NCI-H128 (cell line): ENCODE measurements at regions not wholly inside any gene's neighbourhood (a gene's known extent, or its start where the extent isn't known, plus 50 kb on each side); places are given as distances from the start of the nearest gene placed in this dataset.
"Not testable (repeated sequence)": the region's sequence is repeated elsewhere in the genome, so short reads cannot be mapped to it uniquely, and the experiment has no call there.

Source experiments
- DNase-seq: peaks from one replicate; lab custom pipeline; 2025; ENCODE audit not compliant: unreplicated experiment; lab: John Stamatoyannopoulos, UW

DNA sequence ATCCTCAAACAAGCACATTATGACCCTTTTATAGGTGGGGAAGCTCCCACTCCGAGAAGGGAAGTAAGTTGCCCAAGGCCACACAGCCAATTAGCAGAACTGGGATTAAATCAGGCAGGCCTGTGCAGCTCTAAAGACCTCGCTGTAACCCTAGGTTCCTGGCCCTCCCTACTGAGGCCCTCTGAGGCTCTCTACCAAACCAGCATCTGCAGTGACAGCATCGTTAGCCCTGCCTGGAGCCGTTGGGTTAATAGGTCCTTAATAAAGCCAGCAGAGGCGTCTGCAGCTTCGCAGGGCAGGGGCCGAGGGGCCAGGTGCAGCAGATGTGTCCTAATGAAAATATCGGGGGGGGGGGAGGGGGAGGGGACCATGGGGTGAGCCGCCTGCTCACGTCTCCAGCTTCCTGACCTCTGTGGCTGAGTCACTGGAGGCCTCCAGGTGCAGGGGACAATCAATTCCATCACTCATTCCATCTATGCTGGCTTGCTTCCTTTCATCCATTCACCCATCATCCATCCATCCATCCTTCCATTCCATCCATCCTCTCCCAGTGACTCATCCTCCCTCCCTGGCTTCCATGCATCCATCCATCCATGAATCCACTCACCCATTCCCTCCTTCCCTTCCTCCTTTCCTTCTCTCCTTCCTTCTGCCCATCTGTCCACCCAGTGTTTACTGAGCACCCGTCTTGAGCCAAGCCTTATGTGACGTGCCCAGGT, 203.9 kb downstream of the C9orf50 start:
- DNase-seq: no peak

DNA sequence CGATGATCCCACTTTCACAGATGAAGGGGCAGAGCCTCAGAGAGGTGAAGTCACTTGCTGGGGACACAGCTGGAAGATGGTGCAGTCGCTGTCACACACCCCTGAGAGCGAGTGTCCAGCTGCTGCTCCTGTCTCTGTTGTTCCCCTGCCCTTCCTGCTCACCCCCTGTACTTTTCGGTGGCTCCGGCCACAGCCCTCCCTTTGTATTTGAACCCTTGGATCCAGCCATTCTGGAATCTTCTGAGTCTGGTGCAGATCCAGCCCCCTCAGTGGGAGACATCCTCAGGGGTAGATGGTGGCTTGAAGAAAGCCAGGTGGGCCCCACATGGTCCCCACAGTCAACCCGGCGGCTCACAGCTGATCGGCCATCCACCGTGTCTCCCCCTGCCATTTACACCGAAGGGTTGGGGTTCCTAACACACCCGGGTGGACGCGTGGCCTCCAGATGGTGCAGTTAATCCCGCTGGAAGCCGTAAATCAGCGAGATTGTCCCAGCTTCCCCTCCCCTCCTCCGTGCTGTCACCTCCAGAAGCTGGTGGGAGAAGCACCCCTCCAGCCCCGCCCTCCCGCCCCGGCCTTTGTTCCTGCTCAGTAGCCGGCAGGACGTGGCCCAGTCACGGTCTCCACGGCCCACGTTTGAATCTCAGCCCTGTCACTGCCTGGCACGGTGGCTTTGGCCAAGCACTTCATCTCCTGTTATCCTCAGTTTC, 204.8 kb downstream of the C9orf50 start:
- DNase-seq: no peak

DNA sequence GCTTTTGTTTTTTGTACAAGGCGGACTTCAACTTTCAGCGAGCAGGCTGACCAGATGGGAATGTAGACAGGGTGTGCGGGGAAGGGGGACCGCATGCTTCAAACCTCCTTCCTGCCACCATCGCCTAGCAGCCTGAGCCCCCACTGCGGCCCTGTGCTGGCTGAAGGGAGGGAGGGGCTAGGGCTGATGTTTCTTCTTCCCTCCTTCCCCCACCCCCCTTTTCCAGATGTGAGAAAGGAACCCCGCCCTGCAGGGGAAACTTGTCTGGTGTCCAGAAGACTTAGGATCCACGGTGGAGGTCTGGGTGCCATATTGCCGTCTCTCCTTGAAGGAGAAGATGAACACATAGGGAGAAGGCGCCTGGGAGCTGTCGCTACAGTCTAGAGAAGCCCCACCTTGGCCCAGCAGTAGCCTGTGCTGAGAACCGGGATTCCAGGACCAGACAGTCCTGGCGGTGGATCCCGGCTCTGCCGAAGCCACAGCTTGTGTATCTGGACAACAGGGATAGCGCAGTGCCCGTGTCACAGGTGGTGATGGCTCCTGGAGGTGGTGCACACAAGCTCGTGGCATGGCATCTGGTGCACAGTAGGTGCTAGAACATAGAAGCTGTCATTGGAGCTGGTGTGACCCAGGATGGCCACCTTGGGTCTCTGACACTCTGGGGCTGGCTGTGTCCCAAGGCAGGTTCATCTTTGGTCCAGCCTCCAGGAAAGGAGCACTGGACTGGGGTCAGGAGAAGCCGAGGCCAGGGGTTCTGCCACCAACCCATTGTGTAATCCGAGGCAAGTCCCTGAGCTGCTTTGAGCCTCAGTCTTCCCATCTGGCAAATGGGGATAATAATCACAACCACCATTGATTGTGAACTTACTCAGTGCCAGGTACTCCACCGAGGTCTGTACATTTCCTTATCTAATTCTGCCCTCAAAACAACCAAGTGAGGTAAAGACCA, 205.6 kb downstream of the C9orf50 start:
- DNase-seq: no peak

DNA sequence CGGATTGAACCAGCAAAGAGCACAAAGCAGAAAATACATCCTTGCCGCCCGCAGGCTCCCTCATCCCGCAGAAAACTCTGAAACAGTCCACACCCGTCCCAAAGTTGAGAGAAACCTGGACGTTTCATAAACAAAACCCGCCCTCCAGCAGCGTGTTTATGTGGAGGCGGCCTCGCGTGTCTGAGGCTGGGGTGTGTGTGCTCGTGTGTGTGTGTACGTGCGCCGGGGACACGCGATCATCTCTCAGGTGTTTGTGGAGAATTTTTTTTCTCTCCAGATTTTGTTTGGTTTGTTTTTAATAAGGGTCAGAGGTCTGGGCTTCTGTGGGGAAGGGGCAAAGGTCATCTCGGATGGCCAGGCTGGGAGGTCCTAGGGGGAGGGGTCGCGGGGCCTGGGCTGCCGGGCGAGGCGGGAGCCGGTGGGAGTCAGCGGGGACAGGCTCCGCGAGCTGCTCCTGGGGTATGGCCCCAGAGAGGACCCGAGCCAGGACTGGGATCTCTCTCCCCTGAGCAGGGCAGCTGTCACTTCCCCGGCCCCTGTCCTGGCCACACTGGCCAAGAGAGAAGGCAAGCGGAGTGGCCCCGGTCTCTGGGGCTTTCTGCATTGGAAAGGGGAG, 206.4 kb downstream of the C9orf50 start:
- no peak for DNase-seq

DNA sequence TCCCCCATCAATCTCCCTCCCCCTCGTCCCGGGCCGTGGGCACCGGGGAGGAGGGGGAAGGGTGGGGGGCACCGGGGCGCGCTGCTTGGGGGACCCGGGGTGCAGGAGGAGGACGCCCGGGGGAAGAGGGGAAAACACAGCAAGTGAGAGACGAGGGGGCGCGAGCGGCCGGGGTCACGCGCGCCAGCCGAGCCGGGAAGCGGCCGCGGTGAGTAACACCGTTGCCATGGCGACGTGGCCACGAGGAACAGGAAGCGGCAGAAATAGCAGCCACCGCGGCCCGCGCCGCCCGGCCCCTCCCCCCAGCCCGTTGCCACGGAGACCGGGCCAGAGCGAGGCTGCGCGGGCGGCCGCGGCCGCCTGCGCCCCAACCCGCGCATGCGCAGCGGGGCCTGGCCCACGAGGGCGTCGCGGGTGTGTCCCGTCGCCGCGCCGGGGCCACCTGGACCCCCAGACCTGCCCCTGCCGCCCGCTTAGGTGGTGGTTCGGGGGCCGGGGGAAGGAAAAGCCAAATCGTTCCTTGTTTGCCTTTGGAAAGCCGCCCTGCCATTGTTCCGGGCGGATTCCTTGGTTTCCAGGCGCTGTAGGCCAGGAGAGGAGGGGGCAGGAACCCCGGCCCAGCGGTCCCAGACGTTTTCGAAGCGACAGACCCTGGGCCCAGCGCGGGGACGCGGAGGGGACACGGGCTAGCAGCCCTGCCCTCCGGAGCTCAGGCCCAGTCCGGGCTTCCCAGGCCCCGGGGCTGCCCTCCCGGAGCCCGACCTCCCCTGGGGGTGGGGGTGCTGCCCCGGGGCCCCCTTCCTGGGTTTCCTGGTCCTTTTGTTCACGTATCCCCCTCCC, 207.1 kb downstream of the C9orf50 start:
- peak; percentile 94 for DNase-seq

DNA sequence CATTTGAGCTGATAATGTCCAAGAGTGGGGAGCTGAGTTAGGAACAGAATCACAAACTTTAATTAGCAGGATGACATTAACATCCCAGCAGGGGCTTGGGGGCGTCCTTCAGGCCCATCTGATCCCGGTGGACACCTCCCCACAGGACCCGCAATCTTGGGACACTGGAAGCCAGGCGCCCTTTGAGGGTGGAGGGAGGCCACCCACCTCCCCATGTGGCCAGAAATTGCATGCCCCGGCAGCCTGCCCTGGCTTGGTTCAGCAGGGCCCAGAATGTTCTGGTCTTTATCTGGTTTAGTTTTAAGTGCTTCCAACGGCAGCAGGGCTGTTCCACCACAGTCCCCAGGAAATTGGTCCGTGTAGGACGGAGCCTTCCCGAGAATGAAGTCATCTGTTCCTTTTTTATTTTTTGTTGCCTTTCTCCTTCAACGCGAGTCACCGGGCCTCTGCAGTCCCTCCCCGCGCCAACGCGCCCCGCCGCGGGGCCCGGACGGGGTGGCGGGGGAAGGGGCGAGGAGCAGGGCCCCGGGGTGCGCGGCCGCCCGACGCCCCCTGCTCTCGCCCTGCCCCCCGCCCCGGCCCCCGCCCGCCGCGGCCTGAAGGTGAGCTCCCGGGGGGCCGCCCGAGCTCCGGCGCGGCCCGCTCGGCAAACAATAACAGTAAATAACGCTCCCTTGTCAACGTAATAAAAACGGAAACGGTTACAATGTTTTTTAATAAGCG, 207.9 kb downstream of the C9orf50 start:
- DNase-seq: peak; percentile 18

DNA sequence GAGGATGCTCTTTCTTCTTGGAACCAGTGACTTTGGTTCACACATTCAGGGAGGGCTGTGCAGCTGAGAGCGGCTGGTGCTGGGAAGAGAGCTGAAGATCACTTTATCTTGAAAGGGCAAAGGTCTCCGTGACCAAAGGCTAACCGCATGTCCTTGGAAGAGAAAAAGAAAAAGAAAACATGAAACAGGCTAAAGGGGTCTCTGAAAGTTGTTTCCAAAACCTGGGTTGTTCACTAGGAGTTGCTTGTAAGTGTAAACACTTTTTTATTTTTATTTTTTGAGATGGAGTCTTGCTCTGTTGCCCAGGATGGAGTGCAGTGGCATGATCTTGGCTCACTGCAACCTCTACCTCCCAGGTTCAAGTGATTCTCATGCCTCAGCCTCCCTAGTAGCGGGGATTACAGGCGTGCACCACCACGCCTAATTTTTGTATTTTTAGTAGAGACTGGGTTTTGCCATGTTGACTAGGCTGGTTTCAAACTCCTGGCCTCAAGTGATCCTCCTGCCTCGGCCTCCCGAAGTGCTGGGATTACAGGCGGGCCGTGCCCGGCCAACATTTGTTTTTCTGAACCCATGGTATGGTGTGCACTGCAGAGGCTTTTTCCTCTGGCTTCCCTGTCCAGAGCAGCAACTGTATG, 208.6 kb downstream of the C9orf50 start:
- not testable (repeated sequence) for DNase-seq

DNA sequence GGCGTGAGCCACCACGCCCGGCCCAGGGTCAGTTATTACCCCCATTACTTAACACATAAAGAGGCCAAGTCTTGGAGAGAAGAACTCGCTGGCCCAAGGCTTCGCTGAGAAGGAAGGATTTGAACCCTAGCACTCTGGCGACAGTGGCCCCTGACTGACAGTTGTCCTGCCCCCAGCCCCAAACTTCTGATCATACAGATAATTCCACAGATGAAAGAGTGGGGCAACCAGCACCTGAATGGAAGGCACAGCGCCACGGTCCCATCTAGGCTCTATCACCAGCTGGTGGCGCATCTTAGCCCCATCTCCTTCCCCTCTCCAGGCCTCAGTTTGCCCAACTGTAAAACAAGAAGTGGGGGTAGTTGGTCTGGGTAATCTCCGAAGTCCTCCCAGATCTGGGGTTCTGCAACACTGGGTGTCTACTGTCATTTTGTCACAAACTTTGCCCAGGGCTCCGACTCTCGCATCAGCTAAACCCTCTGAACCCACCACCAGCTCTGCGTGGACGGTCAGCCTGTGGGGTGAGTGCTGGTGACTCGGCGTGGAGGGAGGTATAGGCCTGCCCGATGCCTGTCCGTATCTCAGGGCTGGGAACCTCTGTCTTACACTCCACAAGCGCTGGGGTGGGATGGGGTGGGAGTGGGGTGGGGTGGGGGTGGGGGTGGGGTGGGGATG, 209.3 kb downstream of the C9orf50 start:
- no peak for DNase-seq

DNA sequence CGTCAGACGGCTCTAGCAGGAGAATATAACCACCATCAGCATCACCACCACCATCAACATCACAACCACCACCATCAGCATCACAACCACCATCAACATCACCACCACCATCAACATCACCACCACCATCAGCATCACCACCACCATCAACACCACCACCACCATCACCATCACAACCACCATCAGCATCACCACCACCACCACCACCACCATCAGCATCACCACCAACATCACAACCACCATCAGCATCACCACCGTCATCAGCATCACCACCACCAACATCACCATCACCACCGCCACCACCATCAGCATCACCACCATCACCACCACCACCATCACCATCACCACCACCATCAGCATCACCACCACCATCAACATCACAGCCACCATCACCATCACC, 210.7 kb downstream of the C9orf50 start:
- no peak for DNase-seq

DNA sequence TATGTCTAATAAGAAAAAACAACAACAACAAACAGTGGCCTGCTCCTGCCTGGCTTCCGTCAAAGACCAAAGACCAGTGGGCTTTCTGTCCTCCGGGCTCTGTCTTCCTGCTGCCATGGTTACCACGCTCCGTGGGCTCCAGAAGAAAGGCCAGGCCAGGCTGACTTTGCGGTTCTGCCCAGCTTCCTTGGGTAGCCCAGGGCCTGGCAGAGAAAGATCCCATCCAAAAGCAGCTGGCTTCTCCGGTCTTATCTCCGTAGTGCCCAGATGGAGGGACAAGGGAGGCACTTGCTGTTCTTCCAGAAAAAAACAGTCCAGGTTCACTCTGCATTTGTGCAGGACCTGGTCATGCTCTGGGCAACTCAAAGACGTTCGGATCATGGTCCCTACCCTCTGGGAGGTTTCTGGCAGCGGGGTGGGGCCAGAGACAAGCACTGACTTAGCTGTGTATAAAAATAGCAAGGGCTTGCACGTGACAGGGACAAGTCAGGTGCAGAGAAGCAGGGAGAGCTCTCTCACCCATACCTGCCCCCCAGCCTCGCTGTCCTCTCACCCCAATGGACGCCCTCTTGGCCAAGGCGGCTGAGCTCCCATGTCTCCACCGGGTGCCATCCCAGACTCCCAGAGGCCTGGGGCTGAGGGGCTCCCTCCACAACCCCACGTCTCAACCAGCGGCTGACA, 212.2 kb downstream of the C9orf50 start:
- no peak for DNase-seq

DNA sequence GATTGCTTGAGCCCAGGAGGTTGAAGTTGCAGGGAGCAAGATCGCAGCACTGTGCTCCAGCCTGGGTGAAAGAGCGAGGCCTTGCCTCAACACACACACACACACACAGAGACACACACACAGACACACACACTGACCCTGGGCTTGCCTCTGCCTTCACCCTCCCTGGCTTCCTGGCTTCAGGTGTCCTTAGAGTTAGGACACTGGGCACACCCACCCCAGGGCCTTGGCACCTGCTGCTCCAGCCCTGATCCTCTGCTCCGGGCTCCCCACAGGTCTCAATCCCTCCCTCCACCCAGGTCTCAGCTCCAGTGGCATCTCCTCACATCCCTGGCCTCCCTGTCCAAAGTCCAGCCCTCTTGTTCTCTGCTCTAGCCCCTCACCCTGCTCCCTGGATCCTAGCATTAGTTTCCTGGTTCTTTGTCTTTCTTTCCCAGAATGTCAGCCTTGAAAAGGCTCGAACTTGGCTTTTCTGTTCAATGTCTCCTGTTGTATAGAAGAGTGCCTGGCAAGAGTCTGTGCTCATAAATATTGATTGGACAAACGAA, 212.9 kb downstream of the C9orf50 start:
- DNase-seq: no peak

DNA sequence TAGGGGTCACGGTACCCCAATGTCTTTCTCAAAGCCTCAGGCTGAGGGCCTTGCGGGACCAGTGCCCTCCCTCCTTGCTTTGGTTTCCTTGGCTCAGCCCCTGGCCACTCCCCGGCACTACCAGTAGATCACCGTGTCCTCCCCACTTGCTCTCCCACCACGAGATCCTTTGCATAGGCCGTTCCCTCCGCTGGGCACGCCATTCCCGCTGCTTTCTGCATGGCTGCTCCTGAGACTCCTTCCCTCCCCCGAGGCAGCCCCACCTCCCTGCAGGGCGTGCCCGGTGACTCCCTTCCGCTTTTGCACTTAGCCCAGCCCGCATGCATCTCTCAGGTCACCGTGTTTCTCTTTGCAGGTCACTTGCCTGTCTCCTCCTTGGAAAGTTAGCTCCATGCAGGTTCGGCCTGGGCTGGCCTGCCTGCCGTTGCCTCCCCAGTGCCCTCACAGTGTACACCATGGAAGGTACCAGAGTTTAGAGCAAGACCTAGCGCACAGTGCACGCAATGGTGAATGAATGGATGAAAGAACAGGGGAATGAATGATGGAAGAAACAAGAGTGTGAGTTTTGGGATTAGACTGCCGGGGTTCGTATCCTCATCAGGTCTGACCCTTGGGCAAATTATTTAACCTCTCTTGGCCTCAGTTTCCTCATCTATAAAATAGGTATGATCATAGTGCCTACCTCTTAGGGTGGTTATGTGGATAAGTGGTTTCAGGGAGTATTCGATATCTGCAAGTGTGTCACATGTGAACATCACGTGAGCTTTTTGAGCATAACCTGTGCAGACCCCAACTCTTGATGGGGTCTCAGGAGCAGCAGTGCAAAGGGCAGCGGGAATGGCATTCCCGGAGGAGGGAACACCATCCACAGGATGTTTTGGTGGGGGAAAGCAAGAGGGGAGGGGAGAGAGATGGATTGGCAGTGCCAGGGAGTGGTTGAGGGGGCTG, 214.3 kb downstream of the C9orf50 start:
- no peak for DNase-seq

DNA sequence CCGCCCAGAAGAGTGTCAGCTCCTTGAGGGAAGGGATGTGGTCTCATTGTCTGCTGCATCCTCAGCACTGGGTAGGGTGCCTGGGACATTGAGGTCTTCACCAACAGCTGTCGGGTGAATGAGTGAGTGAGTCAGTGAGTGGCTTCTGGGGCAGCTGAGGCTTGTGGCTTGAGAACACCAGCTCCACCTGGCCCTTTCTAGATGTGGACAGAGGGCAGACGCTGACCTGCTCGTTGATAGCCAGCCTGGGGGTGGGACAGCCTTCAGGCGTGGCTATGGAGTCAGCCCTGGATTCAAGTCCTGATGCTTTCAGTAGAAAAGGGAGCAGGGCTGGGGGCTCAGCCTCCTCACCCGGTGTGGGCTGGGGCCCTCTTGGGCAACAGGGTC, 215.1 kb downstream of the C9orf50 start:
- no peak for DNase-seq

DNA sequence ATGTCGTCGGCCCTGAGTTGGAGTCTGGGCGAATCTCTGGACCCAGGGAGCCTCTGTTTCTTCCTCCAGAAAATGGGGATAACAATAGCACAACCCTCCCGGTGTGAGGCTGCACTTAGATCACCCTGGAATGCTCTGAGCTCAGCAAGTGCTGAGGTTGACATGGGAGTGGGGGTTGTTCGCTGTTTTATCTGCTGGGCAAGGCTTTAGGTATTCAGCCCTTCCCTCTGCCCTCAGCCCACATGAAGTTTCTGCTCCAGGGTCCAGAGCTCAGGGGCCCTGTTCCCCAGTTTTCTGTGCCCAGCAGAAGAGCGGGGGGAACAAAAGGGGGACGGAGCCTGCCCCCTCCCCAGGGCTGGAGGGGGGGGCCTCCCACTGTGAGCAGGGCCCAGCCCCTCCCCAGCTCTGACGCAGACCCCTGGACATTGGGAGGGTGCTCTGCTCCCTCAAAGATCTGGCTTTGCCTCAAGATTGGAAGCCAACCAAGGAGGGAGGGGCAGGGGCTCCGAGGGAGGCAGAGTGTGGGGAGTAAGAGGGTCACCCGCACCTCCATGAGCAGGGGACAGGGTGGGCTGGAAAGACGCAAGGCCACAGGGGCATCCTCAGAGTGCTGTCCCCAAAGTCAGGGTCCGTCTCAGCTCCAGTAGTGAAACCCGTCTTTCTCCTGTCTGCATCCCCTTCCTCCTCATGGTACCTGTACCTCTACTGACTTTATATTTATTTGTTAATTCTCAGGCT, 215.6 kb downstream of the C9orf50 start:
- DNase-seq: no peak

DNA sequence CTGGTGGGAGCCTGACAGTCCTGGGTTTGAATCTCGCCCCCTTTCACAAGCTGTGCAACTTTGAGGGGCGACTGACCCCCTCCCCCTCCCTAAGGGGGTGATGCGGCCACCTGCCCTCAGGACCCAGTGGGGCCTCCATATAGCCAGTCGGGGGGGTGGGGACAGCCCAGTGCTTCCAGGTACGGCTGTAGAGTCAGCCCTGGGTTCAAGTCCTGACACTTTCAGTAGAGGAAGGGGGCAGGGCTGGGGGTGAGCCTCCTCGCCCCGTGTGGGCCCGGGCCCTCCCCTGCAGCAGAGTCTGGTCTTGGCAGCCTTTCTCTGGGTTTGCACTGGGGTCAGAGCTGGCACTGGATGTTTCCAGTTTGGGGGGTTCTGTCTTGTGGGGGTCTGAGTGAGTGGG, 216.3 kb downstream of the C9orf50 start:
- DNase-seq: no peak
